ENCODE measurements at regions not wholly inside any gene's neighbourhood (a gene's known extent, or its start where the extent isn't known, plus 50 kb on each side); places are given as distances from the start of the nearest gene placed in this dataset.

- no peak overlapping the region for H3K4me3 Mint-ChIP-seq
Observed at GRCh38 chr4:165743422-165743821, 129.6 kb upstream of the TLL1 start.

GRCh38 chr4:165744370-165744769 lies 128.7 kb upstream of the TLL1 start:
- DNase-seq, result no peak
- peaks cover 3% of the 10 kb centered on the region for H3K9me3 Mint-ChIP-seq
- no peak overlapping the region for H3K27ac Mint-ChIP-seq
- H3K4me3 Mint-ChIP-seq, result no peak overlapping the region
- ChIA-PET CTCF (no interaction called here), POLR2A (no interaction called here)
- no peaks in the 10 kb centered on the region for H3K36me3 Mint-ChIP-seq (ENCODE audit: low read depth)
- H3K27me3 Mint-ChIP-seq, result no peaks in the 10 kb centered on the region
- no peak for TF ChIP-seq CTCF (IDR thresholded peaks at IDR 0.05)
- H3K4me1 Mint-ChIP-seq, result no peaks in the 10 kb centered on the region
- ATAC-seq (ENCODE audit: low read depth), result no peak
- intact Hi-C loops (cut with micrococcal nuclease), result no loop called here

More at GRCh38 chr4:165743422-165743821, 129.6 kb upstream of the TLL1 start:
- Mint-ChIP-seq H3K4me1 (no peaks in the 10 kb centered on the region), H3K9me3 (peaks cover 5% of the 10 kb centered on the region), H3K27me3 (no peaks in the 10 kb centered on the region), H3K27ac (no peak overlapping the region), H3K36me3 (ENCODE audit: low read depth) (no peaks in the 10 kb centered on the region)
- TF ChIP-seq CTCF (IDR thresholded peaks at IDR 0.05), result no peak
- ChIA-PET CTCF (no interaction called here), POLR2A (no interaction called here)
- no peak for DNase-seq
- ATAC-seq (ENCODE audit: low read depth), result no peak
- intact Hi-C loops (cut with micrococcal nuclease), result no loop called here

GRCh38 chr4:165748321-165748720 lies 124.7 kb upstream of the TLL1 start:
- Mint-ChIP-seq H3K9me3 (peaks cover 3% of the 10 kb centered on the region), H3K36me3 (ENCODE audit: low read depth) (no peaks in the 10 kb centered on the region), H3K4me3 (no peak overlapping the region), H3K4me1 (no peaks in the 10 kb centered on the region), H3K27ac (no peak overlapping the region), H3K27me3 (no peaks in the 10 kb centered on the region)
- TF ChIP-seq CTCF (IDR thresholded peaks at IDR 0.05), result no peak
- CTCF ChIA-PET, result no interaction called here
- ATAC-seq (ENCODE audit: low read depth), result no peak
- POLR2A ChIA-PET, result no interaction called here
- DNase-seq, result no peak
- intact Hi-C loops (cut with micrococcal nuclease), result no loop called here

GRCh38 chr4:165751882-165752281 lies 121.2 kb upstream of the TLL1 start:
- POLR2A ChIA-PET, result no interaction called here
- no peak for TF ChIP-seq CTCF (IDR thresholded peaks at IDR 0.05)
- Mint-ChIP-seq H3K27me3 (no peaks in the 10 kb centered on the region), H3K4me3 (no peak overlapping the region), H3K36me3 (ENCODE audit: low read depth) (no peaks in the 10 kb centered on the region), H3K27ac (no peak overlapping the region), H3K4me1 (no peaks in the 10 kb centered on the region), H3K9me3 (peaks cover 3% of the 10 kb centered on the region)
- no peak for ATAC-seq (ENCODE audit: low read depth)
- CTCF ChIA-PET, result no interaction called here
- intact Hi-C loops (cut with micrococcal nuclease), result no loop called here
- DNase-seq, result no peak

- DNase-seq (no peak), ATAC-seq (ENCODE audit: low read depth) (no peak)
- Mint-ChIP-seq H3K4me1 (no peaks in the 10 kb centered on the region), H3K9me3 (no peaks in the 10 kb centered on the region), H3K36me3 (ENCODE audit: low read depth) (no peaks in the 10 kb centered on the region), H3K27me3 (no peaks in the 10 kb centered on the region), H3K27ac (no peak overlapping the region), H3K4me3 (no peak overlapping the region)
- POLR2A ChIA-PET, result no interaction called here
- intact Hi-C loops (cut with micrococcal nuclease), result no loop called here
- no peak for TF ChIP-seq CTCF (IDR thresholded peaks at IDR 0.05)
- CTCF ChIA-PET, result no interaction called here
Observed at GRCh38 chr4:165754664-165755063, 118.4 kb upstream of the TLL1 start.

All from activated B cell treated with CpG ODN at 0.5 μM for 24 hours (primary cell).